Activated B cell treated with CpG ODN at 0.5 μM for 24 hours (primary cell): ENCODE measurements at regions not wholly inside any gene's neighbourhood (a gene's known extent, or its start where the extent isn't known, plus 50 kb on each side); places are given as distances from the start of the nearest gene placed in this dataset.

Experiments
- ATAC-seq: fragments of 200-7000 bp; cut with Tn5 transposase; one replicate; pipeline ENCODE4 v1.10.0; 2021; ENCODE audit warnings: low read depth, mild to moderate bottlenecking, moderate library complexity
- CTCF ChIA-PET: fragments of 350-600 bp; sonication (Branson Sonifier 250); formaldehyde crosslinking; loops from one replicate; lab custom pipeline; 2021; ENCODE audit warnings: antibody characterized with exemption; lab: Charles Lee
- POLR2A ChIA-PET: fragments of 350-600 bp; sonication (Branson Sonifier 250); formaldehyde crosslinking; loops from one replicate; lab custom pipeline; 2021; ENCODE audit warnings: antibody characterized with exemption; lab: Charles Lee
- DNase-seq: peaks from one replicate; pipeline ENCODE4 v3.0.0; 2022
- H3K27ac Mint-ChIP-seq: one replicate; pipeline ENCODE4 v1.8.0; 2020; ENCODE audit warnings: mixed read lengths
- H3K27me3 Mint-ChIP-seq: one replicate; pipeline ENCODE4 v1.8.0; 2021; ENCODE audit warnings: mixed read lengths
- H3K36me3 Mint-ChIP-seq: one replicate; pipeline ENCODE4 v1.8.0; 2021; ENCODE audit warnings: low read depth, mixed read lengths
- H3K4me1 Mint-ChIP-seq: one replicate; pipeline ENCODE4 v1.8.0; 2021; ENCODE audit warnings: mixed read lengths
- H3K4me3 Mint-ChIP-seq: one replicate; pipeline ENCODE4 v1.8.0; 2020; ENCODE audit warnings: mild to moderate bottlenecking, mixed read lengths
- H3K9me3 Mint-ChIP-seq: one replicate; pipeline ENCODE4 v1.8.0; 2020; ENCODE audit warnings: mixed read lengths
- CTCF ChIP-seq: fragments of 200-600 bp; IDR thresholded peaks from one replicate; pipeline ENCODE4 v1.8.0; 2022; ENCODE audit warnings: antibody characterized with exemption, mild to moderate bottlenecking
- intact Hi-C: fragments of 100-400 bp; cut with micrococcal nuclease; formaldehyde crosslinking; loops from one replicate; pipeline ENCODE4 v1.15.1; 2024

- H3K36me3 Mint-ChIP-seq: no peaks in the 10 kb centered on the region
- H3K27me3 Mint-ChIP-seq: peaks cover 17% of the 10 kb centered on the region
Measured at GRCh38 chr10:78686444-78687060, 382.2 kb upstream of the ZMIZ1 start.

GRCh38 chr10:78687626-78688025 is 381.1 kb upstream of the ZMIZ1 start:
- Mint-ChIP-seq H3K4me3 (no peak overlapping the region), H3K36me3 (no peaks in the 10 kb centered on the region), H3K9me3 (no peaks in the 10 kb centered on the region), H3K27me3 (peaks cover 19% of the 10 kb centered on the region), H3K27ac (no peak overlapping the region), H3K4me1 (no peaks in the 10 kb centered on the region)
- ATAC-seq: no peak
- DNase-seq: no peak
- POLR2A ChIA-PET: no interaction called here
- CTCF ChIA-PET: no interaction called here
- intact Hi-C loops: no loop called here
- no peak for TF ChIP-seq CTCF

More at GRCh38 chr10:78686444-78687060, 382.2 kb upstream of the ZMIZ1 start:
- Mint-ChIP-seq H3K27ac (no peak overlapping the region), H3K4me3 (no peak overlapping the region), H3K9me3 (no peaks in the 10 kb centered on the region), H3K4me1 (no peaks in the 10 kb centered on the region)
- POLR2A ChIA-PET: no interaction called here
- CTCF ChIA-PET: interaction anchor here (0.6 kb wide), 1 partner anchor 640 kb away, joined by 3 read pairs; no protein-coding TSS in a partner anchor
- DNase-seq (no peak), ATAC-seq (no peak)
- TF ChIP-seq CTCF: no peak
- intact Hi-C loops: no loop called here

GRCh38 chr10:78688230-78688900 is 380.4 kb upstream of the ZMIZ1 start:
- intact Hi-C loops: no loop called here
- Mint-ChIP-seq H3K4me3 (no peak overlapping the region), H3K36me3 (no peaks in the 10 kb centered on the region), H3K27me3 (peaks cover 19% of the 10 kb centered on the region), H3K27ac (no peak overlapping the region), H3K4me1 (no peaks in the 10 kb centered on the region), H3K9me3 (no peaks in the 10 kb centered on the region)
- ChIA-PET CTCF (no interaction called here), POLR2A (no interaction called here)
- no peak for TF ChIP-seq CTCF
- DNase-seq (no peak), ATAC-seq (no peak)

GRCh38 chr10:78688901-78689583 is 379.7 kb upstream of the ZMIZ1 start:
- Mint-ChIP-seq H3K27ac (no peak overlapping the region), H3K36me3 (no peaks in the 10 kb centered on the region), H3K4me3 (no peak overlapping the region), H3K4me1 (no peaks in the 10 kb centered on the region), H3K27me3 (peaks cover 17% of the 10 kb centered on the region), H3K9me3 (no peaks in the 10 kb centered on the region)
- no peak for TF ChIP-seq CTCF
- intact Hi-C loops: no loop called here
- ChIA-PET CTCF (no interaction called here), POLR2A (no interaction called here)
- DNase-seq (no peak), ATAC-seq (no peak)

GRCh38 chr10:78689584-78689935 is 379.2 kb upstream of the ZMIZ1 start:
- H3K4me1 Mint-ChIP-seq: no peaks in the 10 kb centered on the region
- no peak for TF ChIP-seq CTCF
- ChIA-PET CTCF (no interaction called here), POLR2A (no interaction called here)
- H3K27me3 Mint-ChIP-seq: peaks cover 17% of the 10 kb centered on the region
- intact Hi-C loops: no loop called here
- H3K9me3 Mint-ChIP-seq: no peaks in the 10 kb centered on the region
- no peak overlapping the region for H3K4me3 Mint-ChIP-seq
- no peak overlapping the region for H3K27ac Mint-ChIP-seq
- ATAC-seq: no peak
- H3K36me3 Mint-ChIP-seq: no peaks in the 10 kb centered on the region
- DNase-seq: no peak
